Erythroblast (primary cell): ENCODE measurements at regions not wholly inside any gene's neighbourhood (a gene's known extent, or its start where the extent isn't known, plus 50 kb on each side); places are given as distances from the start of the nearest gene placed in this dataset.

Experiments used
- GATA1 ChIP-seq: IDR thresholded peaks from 2 replicates; pipeline ENCODE4 v1.6.1; 2011; ENCODE audit warnings: low read depth, mild to moderate bottlenecking, control low read depth, low read length, moderate library complexity
- POLR2A ChIP-seq: IDR thresholded peaks from 2 replicates; pipeline ENCODE4 v1.6.1; 2011; ENCODE audit warnings: mild to moderate bottlenecking, low read length

DNA sequence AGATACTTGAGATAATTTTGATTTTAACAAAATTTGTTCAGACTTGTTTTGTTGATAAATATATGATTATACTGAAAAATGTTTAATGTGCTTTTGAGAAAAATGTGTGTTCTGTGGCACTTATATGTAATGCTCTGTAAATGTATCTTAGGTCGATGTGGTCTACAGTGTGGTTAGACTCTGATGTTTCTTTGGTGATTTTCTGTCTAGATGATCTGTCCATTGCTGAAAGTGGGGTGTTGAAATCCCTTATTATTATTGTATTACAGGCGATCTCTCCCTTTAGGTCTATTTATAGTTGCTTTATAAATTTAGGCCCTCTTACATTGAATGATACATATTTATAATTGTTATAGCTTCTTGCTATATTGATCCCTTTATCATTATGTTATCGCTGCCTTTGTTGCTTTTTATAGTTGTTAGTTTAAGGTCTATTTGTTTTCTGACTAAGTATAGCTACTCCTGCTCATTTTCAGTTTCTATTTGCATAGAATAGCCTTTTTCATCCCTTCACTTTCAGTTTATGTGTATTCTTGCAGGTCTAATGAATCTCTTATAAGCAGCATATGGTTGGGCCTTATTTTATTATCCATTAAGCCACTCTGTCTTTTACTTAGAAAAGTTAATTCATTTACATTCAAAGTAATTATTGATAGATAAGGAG lies 124.3 kb downstream of the MRPS30 start:
- TF ChIP-seq POLR2A: no peak
- no peak for TF ChIP-seq GATA1
